Suprapubic skin (tissue), 4 donors: ENCODE measurements at regions not wholly inside any gene's neighbourhood (a gene's known extent, or its start where the extent isn't known, plus 50 kb on each side); places are given as distances from the start of the nearest gene placed in this dataset.
"Not testable (repeated sequence)": the region's sequence is repeated elsewhere in the genome, so short reads cannot be mapped to it uniquely, and the experiment has no call there.

ENCODE experiments used
- EP300 ChIP-seq: sonication (generic); formaldehyde crosslinking; IDR thresholded peaks from one replicate; pipeline ENCODE4 v1.6.1; 2017; ENCODE audit warnings: antibody characterized with exemption
- POLR2A ChIP-seq, 2 donors: fragments of 450-650 bp; IDR thresholded peaks; one replicate each; pipeline ENCODE4 v1.6.1; 2017; ENCODE audit warnings: antibody characterized with exemption in 2 of 2, mild to moderate bottlenecking in 2 of 2, moderate library complexity in 2 of 2
- POLR2AphosphoS5 ChIP-seq, 3 donors: sonication (generic); formaldehyde crosslinking; IDR thresholded peaks; one replicate each; pipeline ENCODE4 v1.6.1; 2017; ENCODE audit warnings: antibody characterized with exemption in 3 of 3
- TF ChIP-seq, protein P1 (sequence below), 2 donors: fragments of 200-600 bp in 1 of 2; fragments of 450-650 bp in 1 of 2; sonication (generic) in 1 of 2; IDR thresholded peaks; one replicate each; pipeline ENCODE4 v1.5.1; 2016 to 2019; ENCODE audit warnings: antibody characterized with exemption in 2 of 2, mild to moderate bottlenecking in 1 of 2, moderate library complexity in 1 of 2

DNA sequence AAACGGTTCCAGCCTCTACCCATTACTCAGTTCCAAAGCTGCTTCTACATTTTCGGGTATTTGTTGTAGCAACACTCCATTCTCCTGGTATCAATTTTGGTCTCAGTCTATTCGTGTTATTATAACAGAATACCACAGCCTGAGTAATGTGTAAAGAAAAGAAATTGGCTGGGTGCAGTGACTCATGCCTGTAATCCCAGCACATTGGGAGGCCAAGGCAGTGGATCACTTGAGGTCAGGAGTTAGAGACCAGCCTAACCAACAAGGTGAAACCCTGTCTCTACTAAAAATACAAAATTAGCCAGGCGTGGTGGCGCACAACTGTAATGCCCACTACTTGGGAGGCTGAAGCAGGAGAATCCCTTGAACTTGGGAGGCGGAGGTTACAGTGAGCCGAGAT lies 213.9 kb downstream of the SPATA31A6 start:
- TF ChIP-seq, protein P1, sequence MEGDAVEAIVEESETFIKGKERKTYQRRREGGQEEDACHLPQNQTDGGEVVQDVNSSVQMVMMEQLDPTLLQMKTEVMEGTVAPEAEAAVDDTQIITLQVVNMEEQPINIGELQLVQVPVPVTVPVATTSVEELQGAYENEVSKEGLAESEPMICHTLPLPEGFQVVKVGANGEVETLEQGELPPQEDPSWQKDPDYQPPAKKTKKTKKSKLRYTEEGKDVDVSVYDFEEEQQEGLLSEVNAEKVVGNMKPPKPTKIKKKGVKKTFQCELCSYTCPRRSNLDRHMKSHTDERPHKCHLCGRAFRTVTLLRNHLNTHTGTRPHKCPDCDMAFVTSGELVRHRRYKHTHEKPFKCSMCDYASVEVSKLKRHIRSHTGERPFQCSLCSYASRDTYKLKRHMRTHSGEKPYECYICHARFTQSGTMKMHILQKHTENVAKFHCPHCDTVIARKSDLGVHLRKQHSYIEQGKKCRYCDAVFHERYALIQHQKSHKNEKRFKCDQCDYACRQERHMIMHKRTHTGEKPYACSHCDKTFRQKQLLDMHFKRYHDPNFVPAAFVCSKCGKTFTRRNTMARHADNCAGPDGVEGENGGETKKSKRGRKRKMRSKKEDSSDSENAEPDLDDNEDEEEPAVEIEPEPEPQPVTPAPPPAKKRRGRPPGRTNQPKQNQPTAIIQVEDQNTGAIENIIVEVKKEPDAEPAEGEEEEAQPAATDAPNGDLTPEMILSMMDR (IDR thresholded peaks at IDR 0.05), result not testable (repeated sequence)
- not testable (repeated sequence) for TF ChIP-seq POLR2AphosphoS5 (IDR thresholded peaks at IDR 0.05); POLR2A (IDR thresholded peaks at IDR 0.05); EP300
